ENCODE measurements at regions not wholly inside any gene's neighbourhood (a gene's known extent, or its start where the extent isn't known, plus 50 kb on each side); places are given as distances from the start of the nearest gene placed in this dataset.
"Not testable (repeated sequence)": the region's sequence is repeated elsewhere in the genome, so short reads cannot be mapped to it uniquely, and the experiment has no call there.

- H3K27ac ChIP-seq (ENCODE audit: low read length): no peak overlapping the region
- no peaks in the 10 kb centered on the region for H3K36me3 ChIP-seq (ENCODE audit: insufficient read depth, low read length)
- no peaks in the 10 kb centered on the region for H3K27me3 ChIP-seq (ENCODE audit: insufficient read depth, low read depth, low read length)
- no peak overlapping the region for H3K9ac ChIP-seq (ENCODE audit: low read length)
- H3K4me2 ChIP-seq (ENCODE audit: low read length): no peak overlapping the region
- no peak overlapping the region for H2AFZ ChIP-seq (ENCODE audit: low read depth, low read length)
- H3F3A ChIP-seq (ENCODE audit: insufficient read depth, low read length, poor library complexity, severe bottlenecking): no peaks in the 10 kb centered on the region
- TF ChIP-seq CTCF (IDR thresholded peaks at IDR 0.05; ENCODE audit: poor library complexity, severe bottlenecking) (no peak), EZH2 (IDR thresholded peaks at IDR 0.05; ENCODE audit: borderline replicate concordance, insufficient read depth, low read length, poor library complexity, severe bottlenecking) (no peak), EP300 (conservative IDR thresholded peaks at IDR 0.05; ENCODE audit: poor library complexity, severe bottlenecking) (no peak), RAD21 (conservative IDR thresholded peaks at IDR 0.05) (no peak), SMC3 (conservative IDR thresholded peaks at IDR 0.05; ENCODE audit: poor library complexity) (no peak), REST (IDR thresholded peaks at IDR 0.05; ENCODE audit: borderline replicate concordance) (no peak), POLR2AphosphoS5 (IDR thresholded peaks at IDR 0.05) (no peak), MXI1 (conservative IDR thresholded peaks at IDR 0.05; ENCODE audit: poor library complexity, severe bottlenecking) (no peak), TAF1 (IDR thresholded peaks at IDR 0.05; ENCODE audit: low read depth) (no peak)
- H3K9me3 ChIP-seq (ENCODE audit: low read length): no peaks in the 10 kb centered on the region
- no peaks in the 10 kb centered on the region for H4K20me1 ChIP-seq (ENCODE audit: insufficient read depth)
- no peaks in the 10 kb centered on the region for H3K79me2 ChIP-seq (replicated peaks; ENCODE audit: insufficient read depth, low read length)
- no peaks in the 10 kb centered on the region for H3K9me2 ChIP-seq (ENCODE audit: insufficient read depth, low read length)
- no peak overlapping the region for H3K4me3 ChIP-seq (ENCODE audit: low read length)
Observed at GRCh38 chr1:199089393-199090122, 450.7 kb downstream of the PTPRC start.

DNA sequence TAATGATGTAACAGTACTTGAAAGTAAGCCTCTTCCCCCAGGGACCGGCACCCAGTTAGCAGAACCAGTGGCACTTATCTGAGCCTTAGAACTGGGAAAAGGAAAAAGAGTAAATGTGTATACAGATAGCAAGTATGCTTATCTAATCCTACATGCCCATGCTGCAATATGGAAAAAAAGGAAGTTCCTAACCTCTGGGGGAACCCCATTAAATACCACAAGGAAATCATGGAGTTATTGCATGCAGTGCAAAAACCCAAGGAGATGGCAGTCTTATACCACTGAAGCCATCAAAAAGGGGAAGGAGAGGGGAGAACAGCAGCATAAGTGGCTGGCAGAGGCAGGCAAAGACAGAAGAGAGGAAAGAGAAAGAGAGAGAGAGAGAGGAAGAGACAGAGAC lies 456.8 kb downstream of the PTPRC start:
- H3K4me2 ChIP-seq (ENCODE audit: low read length); H3K9me3 ChIP-seq (ENCODE audit: low read length); H3F3A ChIP-seq (ENCODE audit: insufficient read depth, low read length, poor library complexity, severe bottlenecking); H3K9me2 ChIP-seq (ENCODE audit: insufficient read depth, low read length); H4K20me1 ChIP-seq (ENCODE audit: insufficient read depth); H3K27me3 ChIP-seq (ENCODE audit: insufficient read depth, low read depth, low read length); H3K79me2 ChIP-seq (replicated peaks; ENCODE audit: insufficient read depth, low read length); H3K36me3 ChIP-seq (ENCODE audit: insufficient read depth, low read length); H3K9ac ChIP-seq (ENCODE audit: low read length); H3K4me3 ChIP-seq (ENCODE audit: low read length); H2AFZ ChIP-seq (ENCODE audit: low read depth, low read length); H3K27ac ChIP-seq (ENCODE audit: low read length): not testable (repeated sequence)

Measured in neural cell (in vitro differentiated cells).